ENCODE measurements at regions not wholly inside any gene's neighbourhood (a gene's known extent, or its start where the extent isn't known, plus 50 kb on each side); places are given as distances from the start of the nearest gene placed in this dataset.

GRCh38 chr4:111838406-111838930, 306.8 kb upstream of the FAM241A start:
- no peak for DNase-seq
- in situ Hi-C loops (cut with HindIII; ENCODE audit: low pct_ligation_motif_present, low pct_unique_long_range_greater_than_20kb, low sequenced_read_pairs): no loop called here

- no peak for DNase-seq
- in situ Hi-C loops (cut with HindIII; ENCODE audit: low pct_ligation_motif_present, low pct_unique_long_range_greater_than_20kb, low sequenced_read_pairs): no loop called here
Observed at GRCh38 chr4:111839141-111839540, 306.1 kb upstream of the FAM241A start.

- DNase-seq: no peak
- in situ Hi-C loops (cut with HindIII; ENCODE audit: low pct_ligation_motif_present, low pct_unique_long_range_greater_than_20kb, low sequenced_read_pairs): no loop called here
Observed at GRCh38 chr4:111842336-111842735, 302.9 kb upstream of the FAM241A start.

- in situ Hi-C loops (cut with HindIII; ENCODE audit: low pct_ligation_motif_present, low pct_unique_long_range_greater_than_20kb, low sequenced_read_pairs): no loop called here
- no peak for DNase-seq
Observed at GRCh38 chr4:111847296-111848008, 297.8 kb upstream of the FAM241A start.

- in situ Hi-C loops (cut with HindIII; ENCODE audit: low pct_ligation_motif_present, low pct_unique_long_range_greater_than_20kb, low sequenced_read_pairs): no loop called here
- DNase-seq: no peak
Observed at GRCh38 chr4:111849746-111850284, 295.4 kb upstream of the FAM241A start.

GRCh38 chr4:111854494-111855087, 290.7 kb upstream of the FAM241A start:
- in situ Hi-C loops (cut with HindIII; ENCODE audit: low pct_ligation_motif_present, low pct_unique_long_range_greater_than_20kb, low sequenced_read_pairs): no loop called here
- peak; percentile 25 for DNase-seq

- in situ Hi-C loops (cut with HindIII; ENCODE audit: low pct_ligation_motif_present, low pct_unique_long_range_greater_than_20kb, low sequenced_read_pairs): no loop called here
- no peak for DNase-seq
Observed at GRCh38 chr4:111855308-111855707, 289.9 kb upstream of the FAM241A start.

GRCh38 chr4:111864066-111864465, 281.2 kb upstream of the FAM241A start:
- DNase-seq: no peak
- in situ Hi-C loops (cut with HindIII; ENCODE audit: low pct_ligation_motif_present, low pct_unique_long_range_greater_than_20kb, low sequenced_read_pairs): no loop called here

GRCh38 chr4:111869339-111869738, 275.9 kb upstream of the FAM241A start:
- no peak for DNase-seq
- in situ Hi-C loops (cut with HindIII; ENCODE audit: low pct_ligation_motif_present, low pct_unique_long_range_greater_than_20kb, low sequenced_read_pairs): no loop called here

GRCh38 chr4:111871802-111872201, 273.5 kb upstream of the FAM241A start:
- no peak for DNase-seq

GRCh38 chr4:111873801-111874200, 271.5 kb upstream of the FAM241A start:
- no peak for DNase-seq
- in situ Hi-C loops (cut with HindIII; ENCODE audit: low pct_ligation_motif_present, low pct_unique_long_range_greater_than_20kb, low sequenced_read_pairs): no loop called here

More at GRCh38 chr4:111871802-111872201, 273.5 kb upstream of the FAM241A start:
- in situ Hi-C loops (cut with HindIII; ENCODE audit: low pct_ligation_motif_present, low pct_unique_long_range_greater_than_20kb, low sequenced_read_pairs): no loop called here

- in situ Hi-C loops (cut with HindIII; ENCODE audit: low pct_ligation_motif_present, low pct_unique_long_range_greater_than_20kb, low sequenced_read_pairs): no loop called here
- no peak for DNase-seq
Observed at GRCh38 chr4:111879539-111879938, 265.7 kb upstream of the FAM241A start.

GRCh38 chr4:111880116-111880515, 265.1 kb upstream of the FAM241A start:
- in situ Hi-C loops (cut with HindIII; ENCODE audit: low pct_ligation_motif_present, low pct_unique_long_range_greater_than_20kb, low sequenced_read_pairs): no loop called here
- no peak for DNase-seq

- in situ Hi-C loops (cut with HindIII; ENCODE audit: low pct_ligation_motif_present, low pct_unique_long_range_greater_than_20kb, low sequenced_read_pairs): no loop called here
- DNase-seq: no peak
Observed at GRCh38 chr4:111883557-111883999, 261.7 kb upstream of the FAM241A start.

GRCh38 chr4:111890412-111890811, 254.8 kb upstream of the FAM241A start:
- in situ Hi-C loops (cut with HindIII; ENCODE audit: low pct_ligation_motif_present, low pct_unique_long_range_greater_than_20kb, low sequenced_read_pairs): no loop called here
- DNase-seq: no peak

- DNase-seq: no peak
- in situ Hi-C loops (cut with HindIII; ENCODE audit: low pct_ligation_motif_present, low pct_unique_long_range_greater_than_20kb, low sequenced_read_pairs): no loop called here
Observed at GRCh38 chr4:111905511-111905910, 239.7 kb upstream of the FAM241A start.

GRCh38 chr4:111919639-111920038, 225.6 kb upstream of the FAM241A start:
- DNase-seq: no peak
- in situ Hi-C loops (cut with HindIII; ENCODE audit: low pct_ligation_motif_present, low pct_unique_long_range_greater_than_20kb, low sequenced_read_pairs): no loop called here

GRCh38 chr4:111921714-111922113, 223.5 kb upstream of the FAM241A start:
- no peak for DNase-seq
- in situ Hi-C loops (cut with HindIII; ENCODE audit: low pct_ligation_motif_present, low pct_unique_long_range_greater_than_20kb, low sequenced_read_pairs): no loop called here

- in situ Hi-C loops (cut with HindIII; ENCODE audit: low pct_ligation_motif_present, low pct_unique_long_range_greater_than_20kb, low sequenced_read_pairs): no loop called here
- DNase-seq: no peak
Observed at GRCh38 chr4:111923786-111924185, 221.5 kb upstream of the FAM241A start.

- DNase-seq: no peak
- in situ Hi-C loops (cut with HindIII; ENCODE audit: low pct_ligation_motif_present, low pct_unique_long_range_greater_than_20kb, low sequenced_read_pairs): no loop called here
Observed at GRCh38 chr4:111924696-111925095, 220.6 kb upstream of the FAM241A start.

Data from ACHN (cell line).